Astrocyte of the cerebellum (primary cell): ENCODE measurements at regions not wholly inside any gene's neighbourhood (a gene's known extent, or its start where the extent isn't known, plus 50 kb on each side); places are given as distances from the start of the nearest gene placed in this dataset.

Experiments
- DNase-seq: peaks from one replicate; pipeline ENCODE4 v3.0.0-alpha.2; 2011; ENCODE audit warnings: low read depth
- H3K4me3 ChIP-seq: 2 replicates; pipeline ENCODE4 v1.5.1; 2011; ENCODE audit warnings: mild to moderate bottlenecking, low read depth, low read length, moderate library complexity
- in situ Hi-C: cut with HindIII; loops from 2 replicates; pipeline ENCODE4 v1.10.0; 2017; ENCODE audit warnings: low sequenced_read_pairs
- TF ChIP-seq, protein P1 (sequence below): IDR thresholded peaks from 2 replicates; pipeline ENCODE4 v1.5.1; 2012; ENCODE audit warnings: low read length, low read depth, moderate library complexity, mild to moderate bottlenecking; ENCODE audit errors: missing control alignments

DNA sequence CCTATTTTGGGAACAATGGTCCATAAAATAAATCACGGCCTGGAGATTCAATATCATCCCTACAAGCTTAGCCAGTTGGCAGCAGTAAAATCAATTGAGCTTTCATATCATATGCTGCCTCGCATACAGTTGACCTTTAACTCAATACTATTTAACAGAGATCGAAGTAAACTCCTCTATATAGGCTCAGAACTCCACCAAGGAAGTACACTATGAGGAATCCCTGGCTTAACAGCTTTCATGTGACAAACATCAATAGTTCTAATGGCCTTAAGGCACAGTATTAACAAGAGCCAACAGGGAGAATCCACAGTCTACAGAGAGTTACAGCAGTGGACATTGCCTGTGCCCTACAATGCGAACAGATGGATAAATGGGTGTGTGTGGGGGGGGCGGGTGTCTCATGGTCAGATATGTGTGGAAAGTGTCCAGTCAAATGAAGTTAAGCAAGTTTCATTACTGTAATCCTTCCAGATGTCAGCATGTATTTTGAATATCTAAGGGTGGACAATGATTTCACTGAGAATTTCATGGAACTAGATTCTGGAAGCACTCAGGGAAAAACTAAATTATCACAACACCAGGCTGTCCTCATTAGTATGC lies 98.2 kb upstream of the FAM9B start:
- DNase-seq: no peak
- no peak overlapping the region for H3K4me3 ChIP-seq
- in situ Hi-C loops: no loop called here
- TF ChIP-seq, protein P1, sequence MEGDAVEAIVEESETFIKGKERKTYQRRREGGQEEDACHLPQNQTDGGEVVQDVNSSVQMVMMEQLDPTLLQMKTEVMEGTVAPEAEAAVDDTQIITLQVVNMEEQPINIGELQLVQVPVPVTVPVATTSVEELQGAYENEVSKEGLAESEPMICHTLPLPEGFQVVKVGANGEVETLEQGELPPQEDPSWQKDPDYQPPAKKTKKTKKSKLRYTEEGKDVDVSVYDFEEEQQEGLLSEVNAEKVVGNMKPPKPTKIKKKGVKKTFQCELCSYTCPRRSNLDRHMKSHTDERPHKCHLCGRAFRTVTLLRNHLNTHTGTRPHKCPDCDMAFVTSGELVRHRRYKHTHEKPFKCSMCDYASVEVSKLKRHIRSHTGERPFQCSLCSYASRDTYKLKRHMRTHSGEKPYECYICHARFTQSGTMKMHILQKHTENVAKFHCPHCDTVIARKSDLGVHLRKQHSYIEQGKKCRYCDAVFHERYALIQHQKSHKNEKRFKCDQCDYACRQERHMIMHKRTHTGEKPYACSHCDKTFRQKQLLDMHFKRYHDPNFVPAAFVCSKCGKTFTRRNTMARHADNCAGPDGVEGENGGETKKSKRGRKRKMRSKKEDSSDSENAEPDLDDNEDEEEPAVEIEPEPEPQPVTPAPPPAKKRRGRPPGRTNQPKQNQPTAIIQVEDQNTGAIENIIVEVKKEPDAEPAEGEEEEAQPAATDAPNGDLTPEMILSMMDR: no peak

DNA sequence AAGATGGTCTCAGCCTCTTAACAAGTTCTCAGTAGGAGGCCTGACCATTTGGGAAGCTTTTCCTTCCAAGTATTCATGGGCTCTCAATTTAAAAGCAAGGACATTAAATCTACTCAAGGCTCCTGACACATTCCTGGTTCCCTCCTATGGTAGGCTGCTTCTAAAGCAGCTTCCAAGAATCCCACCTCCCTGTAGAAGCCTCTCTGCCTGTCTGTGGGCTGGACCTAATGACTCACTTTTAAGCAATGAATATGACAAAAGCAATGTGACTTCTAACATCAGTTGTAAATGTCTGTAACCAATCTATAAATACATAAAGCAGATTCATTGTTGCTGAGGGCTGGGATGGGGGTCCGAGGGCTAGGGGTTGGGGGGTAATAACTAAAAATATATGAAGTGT lies 99.5 kb upstream of the FAM9B start:
- no peak for DNase-seq
- TF ChIP-seq, protein P1: no peak
- in situ Hi-C loops: no loop called here

DNA sequence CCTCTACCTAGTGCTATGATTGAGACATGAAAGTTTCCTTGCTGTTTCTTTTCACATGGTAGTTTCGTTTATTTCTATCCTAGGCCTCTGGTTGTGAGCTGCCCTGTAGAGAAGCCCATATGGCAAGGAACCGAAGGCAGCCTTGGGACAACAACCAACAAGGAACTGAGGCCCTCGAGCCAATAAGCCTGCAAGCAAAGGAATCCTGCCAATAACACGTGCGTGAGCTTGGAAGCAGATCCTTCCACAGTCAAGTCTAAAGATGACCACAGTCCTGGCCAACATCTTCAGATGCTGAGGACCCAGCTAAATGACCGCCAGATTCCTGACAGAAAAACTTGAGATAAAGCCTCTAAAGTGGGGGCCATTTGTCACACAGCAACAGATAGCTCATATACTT lies 100.4 kb upstream of the FAM9B start:
- no peak for DNase-seq
- TF ChIP-seq, protein P1: no peak
- no peak overlapping the region for H3K4me3 ChIP-seq
- in situ Hi-C loops: no loop called here

More for the DNA sequence above, 99.5 kb upstream of the FAM9B start:
- H3K4me3 ChIP-seq: no peak overlapping the region

DNA sequence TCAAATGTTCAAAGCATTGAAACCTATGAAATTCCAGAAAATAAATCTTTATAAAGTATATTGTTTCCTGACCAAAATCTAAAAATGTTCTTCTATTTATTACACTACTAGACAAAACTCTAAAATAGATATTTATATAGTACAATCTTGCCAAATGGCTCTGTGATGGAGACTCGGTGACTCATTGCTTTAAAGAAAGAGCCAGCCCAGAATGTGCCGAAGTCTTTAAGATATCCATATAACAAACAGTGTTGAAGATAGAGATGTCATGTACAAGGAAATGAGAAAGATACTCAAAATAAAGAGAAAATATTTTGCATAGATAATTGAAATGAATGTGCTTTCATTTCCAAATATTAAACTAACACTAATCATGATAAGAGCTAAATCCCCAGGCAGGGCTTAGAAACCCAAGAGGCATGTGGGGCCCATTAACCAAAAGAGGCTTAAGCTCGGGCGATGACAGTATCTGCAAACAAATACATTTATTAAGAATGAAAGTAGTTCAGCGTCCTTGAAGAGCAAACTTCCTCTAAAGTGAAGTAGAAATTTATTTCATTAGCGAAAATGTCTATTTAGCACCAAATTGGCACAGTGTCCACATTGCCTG lies 102.1 kb upstream of the FAM9B start:
- no peak for DNase-seq
- no peak overlapping the region for H3K4me3 ChIP-seq
- in situ Hi-C loops: no loop called here
- TF ChIP-seq, protein P1: no peak

DNA sequence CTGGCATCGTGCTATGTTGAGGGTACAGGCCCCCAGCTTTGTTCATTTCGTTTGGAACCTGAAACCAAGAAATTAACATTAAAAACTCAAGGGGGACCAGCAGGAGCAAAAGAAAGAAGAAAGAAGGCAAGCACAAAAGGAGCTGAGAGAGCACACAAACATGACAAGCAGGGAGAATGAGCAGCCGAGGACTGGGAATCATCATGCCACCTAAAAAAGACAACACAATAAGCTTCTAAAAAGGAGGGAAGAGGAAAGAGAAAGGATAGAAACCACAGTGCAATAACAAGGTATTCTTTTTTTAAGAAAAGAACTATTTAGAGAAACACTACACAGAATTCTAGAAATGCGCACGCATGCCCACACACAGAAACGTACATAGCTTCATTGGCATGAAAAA lies 103.2 kb upstream of the FAM9B start:
- H3K4me3 ChIP-seq: no peak overlapping the region
- DNase-seq: no peak
- TF ChIP-seq, protein P1: no peak
- in situ Hi-C loops: no loop called here

DNA sequence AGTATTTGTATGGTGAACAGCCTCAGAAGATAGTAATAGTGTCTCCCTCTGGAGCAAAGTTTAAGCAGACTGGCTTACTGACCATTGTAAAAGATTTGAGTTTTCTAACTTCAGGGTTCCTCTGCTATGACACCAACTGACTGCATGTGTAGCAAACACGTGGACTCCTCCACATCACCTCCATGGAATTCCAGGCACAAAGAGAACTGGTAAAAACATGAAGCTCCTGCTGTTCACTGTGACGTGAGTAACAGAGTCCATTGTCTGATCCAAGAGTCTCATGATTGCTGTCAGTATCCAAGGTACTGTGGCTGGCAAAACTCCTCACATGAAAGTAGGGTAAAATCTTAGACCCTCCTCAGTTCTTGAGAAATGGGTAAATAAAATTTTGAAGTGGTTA lies 107.6 kb upstream of the FAM9B start:
- TF ChIP-seq, protein P1: no peak
- H3K4me3 ChIP-seq: no peak overlapping the region
- DNase-seq: peak; percentile 91
- in situ Hi-C loops: no loop called here
